ENCODE measurements at regions not wholly inside any gene's neighbourhood (a gene's known extent, or its start where the extent isn't known, plus 50 kb on each side); places are given as distances from the start of the nearest gene placed in this dataset.

DNA sequence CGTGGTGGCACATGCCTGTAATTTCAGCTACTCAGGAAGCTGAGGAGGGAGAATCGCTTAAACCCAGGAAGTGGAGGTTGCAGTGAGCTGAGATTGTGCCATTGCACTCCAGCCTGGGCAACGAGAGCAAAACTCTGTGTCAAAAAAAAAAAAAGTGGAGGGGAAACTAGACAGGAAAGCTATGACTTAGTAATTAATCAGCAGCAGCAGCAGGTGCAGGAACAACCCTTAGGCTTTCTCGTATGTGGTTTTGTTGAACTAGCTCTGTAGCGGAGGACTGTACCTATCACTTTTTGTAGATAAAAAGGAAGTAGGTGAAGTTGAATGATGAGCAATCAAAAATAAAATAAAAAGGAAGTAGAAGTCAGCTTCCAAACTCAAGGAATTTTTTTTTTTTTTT, 76.9 kb upstream of the KMT2C start:
- TF ChIP-seq, protein P1, sequence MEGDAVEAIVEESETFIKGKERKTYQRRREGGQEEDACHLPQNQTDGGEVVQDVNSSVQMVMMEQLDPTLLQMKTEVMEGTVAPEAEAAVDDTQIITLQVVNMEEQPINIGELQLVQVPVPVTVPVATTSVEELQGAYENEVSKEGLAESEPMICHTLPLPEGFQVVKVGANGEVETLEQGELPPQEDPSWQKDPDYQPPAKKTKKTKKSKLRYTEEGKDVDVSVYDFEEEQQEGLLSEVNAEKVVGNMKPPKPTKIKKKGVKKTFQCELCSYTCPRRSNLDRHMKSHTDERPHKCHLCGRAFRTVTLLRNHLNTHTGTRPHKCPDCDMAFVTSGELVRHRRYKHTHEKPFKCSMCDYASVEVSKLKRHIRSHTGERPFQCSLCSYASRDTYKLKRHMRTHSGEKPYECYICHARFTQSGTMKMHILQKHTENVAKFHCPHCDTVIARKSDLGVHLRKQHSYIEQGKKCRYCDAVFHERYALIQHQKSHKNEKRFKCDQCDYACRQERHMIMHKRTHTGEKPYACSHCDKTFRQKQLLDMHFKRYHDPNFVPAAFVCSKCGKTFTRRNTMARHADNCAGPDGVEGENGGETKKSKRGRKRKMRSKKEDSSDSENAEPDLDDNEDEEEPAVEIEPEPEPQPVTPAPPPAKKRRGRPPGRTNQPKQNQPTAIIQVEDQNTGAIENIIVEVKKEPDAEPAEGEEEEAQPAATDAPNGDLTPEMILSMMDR (IDR thresholded peaks at IDR 0.05; ENCODE audit: low read length) = no peak
- TF ChIP-seq EZH2 (optimal IDR thresholded peaks at IDR 0.05; ENCODE audit: low read depth, low read length) = no peak

Measured in MM.1S (cell line).